ENCODE measurements at regions not wholly inside any gene's neighbourhood (a gene's known extent, or its start where the extent isn't known, plus 50 kb on each side); places are given as distances from the start of the nearest gene placed in this dataset.

DNA sequence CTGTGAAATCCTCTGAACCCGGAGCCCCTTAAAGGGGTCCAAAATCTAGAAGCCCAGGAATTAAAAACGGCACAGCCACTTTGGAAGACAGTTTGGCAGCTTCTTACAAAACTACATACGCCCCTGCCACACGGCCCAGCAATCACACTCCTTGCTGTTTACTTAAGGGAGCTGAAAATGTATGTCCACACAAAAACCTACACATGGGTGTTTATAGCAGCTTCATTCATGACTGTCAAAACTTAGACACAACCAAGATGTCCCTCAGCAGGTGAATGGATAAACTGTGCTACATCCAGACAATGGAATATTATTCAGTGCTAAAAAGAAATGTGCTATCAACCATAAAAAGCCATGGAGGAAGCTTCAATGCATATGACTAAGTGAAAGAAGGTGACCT, 162.5 kb downstream of the NUP210 start:
- no peak for TF ChIP-seq EZH2phosphoT487 (IDR thresholded peaks at IDR 0.05; ENCODE audit: insufficient read depth, low read depth)
- no peak for TF ChIP-seq EZH2 (IDR thresholded peaks at IDR 0.05; ENCODE audit: insufficient read depth, poor library complexity, severe bottlenecking)
